Esophagus squamous epithelium (tissue), 5 donors: ENCODE measurements at regions not wholly inside any gene's neighbourhood (a gene's known extent, or its start where the extent isn't known, plus 50 kb on each side); places are given as distances from the start of the nearest gene placed in this dataset.

Experiments used
- DNase-seq: peaks from one replicate; lab custom pipeline; 2025; lab: John Stamatoyannopoulos, UW
- H3K27ac ChIP-seq, 4 donors: fragments of 200-600 bp; sonication (generic); one replicate each; pipeline ENCODE4 v1.5.1; 2016 to 2019; ENCODE audit warnings: mild to moderate bottlenecking in 1 of 4
- H3K27me3 ChIP-seq, 4 donors: fragments of 200-600 bp; sonication (generic); 1 replicate in 3 of 4; 2 replicates in 1 of 4; pipeline versions ENCODE4 v1.5.1 to v1.6.0; 2017 to 2021; ENCODE audit warnings: antibody characterized with exemption in 1 of 4
- H3K36me3 ChIP-seq, 3 donors: fragments of 200-600 bp; sonication (generic); one replicate each; pipeline ENCODE4 v1.5.1; 2016 to 2019
- H3K4me1 ChIP-seq, 3 donors: fragments of 200-600 bp; sonication (generic); one replicate each; pipeline ENCODE4 v1.5.1; 2017 to 2019
- H3K4me3 ChIP-seq, 4 donors: fragments of 200-600 bp; sonication (generic); 1 replicate in 3 of 4; 2 replicates in 1 of 4; pipeline ENCODE4 v1.5.1; 2016 to 2019; ENCODE audit warnings: mild to moderate bottlenecking in 2 of 4, moderate library complexity in 1 of 4
- H3K9me3 ChIP-seq, 3 donors: fragments of 200-600 bp; sonication (generic); one replicate each; pipeline ENCODE4 v1.5.1; 2016 to 2019
- POLR2A ChIP-seq, 4 donors: fragments of 450-650 bp; IDR thresholded peaks; one replicate each; pipeline ENCODE4 v1.6.1; 2017; ENCODE audit warnings: antibody characterized with exemption in 4 of 4, mild to moderate bottlenecking in 4 of 4, moderate library complexity in 3 of 4
- WGBS, 2 donors: methylation state at CpG; one replicate each; pipeline ENCODE4 v1.1.5; 2018; 5-methylcytosine and 5-hydroxymethylcytosine counted together
- intact Hi-C: fragments of 100-400 bp; cut with DNase I; formaldehyde crosslinking; loops from one replicate; pipeline ENCODE4 v1.15.0; 2022
- TF ChIP-seq, protein P1 (sequence below), 6 experiments: fragments of 450-650 bp in 4 of 6; fragments of 200-600 bp in 2 of 6; sonication (generic) in 2 of 6; IDR thresholded peaks; one replicate each; pipeline ENCODE4 v1.5.1; 2016 to 2019; ENCODE audit warnings: antibody characterized with exemption in 6 of 6, mild to moderate bottlenecking in 4 of 6, moderate library complexity in 4 of 6
- donor health status: DM: yes; HTN: yes; CAD: no.

DNA sequence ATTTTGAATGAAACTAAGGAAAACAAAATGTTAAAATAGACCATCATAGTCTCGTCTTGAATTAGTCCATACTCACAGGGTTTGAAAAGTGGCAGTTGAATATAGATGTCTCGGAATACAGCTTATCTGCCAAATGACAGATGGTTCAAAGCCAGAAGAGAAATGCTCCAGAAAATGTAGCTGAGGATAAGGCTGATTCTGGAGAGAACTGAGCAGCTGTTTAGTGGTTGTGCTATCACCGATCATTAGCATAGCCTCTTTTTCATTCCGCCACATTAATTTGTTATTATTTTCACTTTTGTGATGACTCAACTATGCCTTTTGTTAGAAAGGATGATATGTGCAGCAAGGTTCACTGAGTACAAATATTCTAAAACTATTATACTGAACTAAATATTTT is 390.2 kb upstream of the MAN1A1 start:
- Histone ChIP-seq H3K27ac (no peak overlapping the region), H3K36me3 (no peaks in the 10 kb centered on the region), H3K4me1 (no peaks in the 10 kb centered on the region), H3K9me3 (no peaks in the 10 kb centered on the region), H3K4me3 (no peak overlapping the region), H3K27me3 (no peaks in the 10 kb centered on the region)
- intact Hi-C loops: no loop called here
- no peak for DNase-seq
- 63 to 68% methylated on average over 4 of the region's 4 CpGs for WGBS, 2 donors
- TF ChIP-seq, protein P1, sequence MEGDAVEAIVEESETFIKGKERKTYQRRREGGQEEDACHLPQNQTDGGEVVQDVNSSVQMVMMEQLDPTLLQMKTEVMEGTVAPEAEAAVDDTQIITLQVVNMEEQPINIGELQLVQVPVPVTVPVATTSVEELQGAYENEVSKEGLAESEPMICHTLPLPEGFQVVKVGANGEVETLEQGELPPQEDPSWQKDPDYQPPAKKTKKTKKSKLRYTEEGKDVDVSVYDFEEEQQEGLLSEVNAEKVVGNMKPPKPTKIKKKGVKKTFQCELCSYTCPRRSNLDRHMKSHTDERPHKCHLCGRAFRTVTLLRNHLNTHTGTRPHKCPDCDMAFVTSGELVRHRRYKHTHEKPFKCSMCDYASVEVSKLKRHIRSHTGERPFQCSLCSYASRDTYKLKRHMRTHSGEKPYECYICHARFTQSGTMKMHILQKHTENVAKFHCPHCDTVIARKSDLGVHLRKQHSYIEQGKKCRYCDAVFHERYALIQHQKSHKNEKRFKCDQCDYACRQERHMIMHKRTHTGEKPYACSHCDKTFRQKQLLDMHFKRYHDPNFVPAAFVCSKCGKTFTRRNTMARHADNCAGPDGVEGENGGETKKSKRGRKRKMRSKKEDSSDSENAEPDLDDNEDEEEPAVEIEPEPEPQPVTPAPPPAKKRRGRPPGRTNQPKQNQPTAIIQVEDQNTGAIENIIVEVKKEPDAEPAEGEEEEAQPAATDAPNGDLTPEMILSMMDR (IDR thresholded peaks at IDR 0.05): no peak
- no peak for TF ChIP-seq POLR2A (IDR thresholded peaks at IDR 0.05)

DNA sequence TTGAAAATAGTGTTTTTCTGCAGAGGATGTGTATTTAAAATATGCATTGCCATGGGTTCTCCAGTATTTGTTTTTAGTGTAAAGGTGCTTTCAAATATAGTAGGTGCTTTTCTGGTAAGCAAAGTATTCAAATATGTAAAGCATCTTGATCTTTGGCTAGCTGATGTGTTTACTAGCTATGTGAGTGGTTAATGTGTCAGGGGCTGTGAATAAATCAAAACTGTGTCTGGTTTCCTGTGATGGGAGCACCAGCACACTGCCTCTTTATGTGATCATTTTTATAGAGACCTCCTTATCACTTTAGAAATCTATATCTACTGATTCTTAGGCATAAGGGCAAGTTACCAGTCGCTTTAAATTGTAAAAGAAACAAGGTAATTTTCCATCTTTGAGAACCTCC is 388.9 kb upstream of the MAN1A1 start:
- no peak overlapping the region for H3K4me3 ChIP-seq
- TF ChIP-seq, protein P1 (IDR thresholded peaks at IDR 0.05): no peak
- no peak for TF ChIP-seq POLR2A (IDR thresholded peaks at IDR 0.05)
- no peaks in the 10 kb centered on the region for H3K36me3 ChIP-seq
- no peaks in the 10 kb centered on the region for H3K9me3 ChIP-seq
- H3K27ac ChIP-seq: no peak overlapping the region
- no peaks in the 10 kb centered on the region for H3K27me3 ChIP-seq
- intact Hi-C loops: no loop called here
- 61 to 93% methylated on average over 1 of the region's 1 CpG for WGBS, 2 donors
- no peaks in the 10 kb centered on the region for H3K4me1 ChIP-seq
- no peak for DNase-seq

DNA sequence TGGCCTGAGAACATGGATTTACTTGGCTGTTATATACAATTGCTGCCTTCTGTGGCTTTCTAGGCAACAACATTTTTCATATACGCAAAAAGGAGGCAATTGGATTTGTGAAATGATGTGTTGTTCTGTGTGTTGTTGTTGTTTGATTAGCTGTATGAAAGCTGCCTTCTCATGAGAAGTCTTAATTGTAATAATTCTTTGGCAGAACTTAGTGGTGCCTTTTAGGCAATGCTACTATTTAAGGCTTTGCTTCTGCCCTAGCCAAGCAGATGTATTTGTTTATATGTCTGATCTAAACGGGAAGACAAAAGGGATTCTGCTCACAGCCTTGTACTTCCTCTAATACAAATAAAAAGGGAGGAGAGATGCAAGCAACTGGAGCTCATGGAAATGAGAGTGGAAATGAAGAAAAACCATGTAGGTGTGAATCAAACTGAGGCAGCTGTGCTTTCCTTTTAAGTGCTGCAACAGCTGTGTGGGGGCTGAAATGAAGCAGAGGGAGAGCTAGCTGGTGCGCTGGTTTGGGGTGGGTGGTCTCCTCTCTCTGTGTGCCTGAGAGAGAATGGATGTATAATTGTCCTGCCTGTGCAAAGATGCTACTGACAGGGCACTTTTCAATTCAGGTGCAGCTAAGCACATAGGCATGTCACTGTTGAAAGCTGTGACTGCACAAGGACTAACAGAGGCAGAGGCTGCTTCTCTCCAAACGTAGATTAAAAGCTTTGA is 386.9 kb upstream of the MAN1A1 start:
- Histone ChIP-seq H3K4me1 (no peaks in the 10 kb centered on the region), H3K4me3 (no peak overlapping the region), H3K27ac (no peak overlapping the region), H3K9me3 (no peaks in the 10 kb centered on the region), H3K27me3 (no peaks in the 10 kb centered on the region), H3K36me3 (no peaks in the 10 kb centered on the region)
- intact Hi-C loops: no loop called here
- WGBS, 2 donors: 36 to 42% methylated on average over 4 of the region's 4 CpGs
- TF ChIP-seq POLR2A (IDR thresholded peaks at IDR 0.05): no peak
- TF ChIP-seq, protein P1 (IDR thresholded peaks at IDR 0.05): no peak
- DNase-seq: no peak

DNA sequence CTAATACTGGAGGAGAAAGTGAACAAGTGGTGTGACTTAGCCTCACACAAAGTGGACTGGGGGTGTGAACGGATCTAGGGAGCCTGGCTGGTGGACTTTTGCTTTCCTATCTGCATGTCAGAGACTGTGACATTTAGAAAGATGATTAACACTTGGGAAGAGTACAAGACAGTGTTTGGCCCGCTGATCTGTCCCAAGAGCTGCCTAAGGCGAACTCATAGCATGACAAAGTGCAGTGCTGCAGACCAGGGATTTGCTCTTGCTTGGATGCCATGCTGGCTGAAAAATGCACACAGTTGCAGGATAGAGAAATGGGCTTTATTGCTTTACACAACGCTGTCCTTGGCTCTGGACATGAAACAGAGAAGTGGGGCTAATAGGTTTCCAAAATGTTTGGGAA is 386.0 kb upstream of the MAN1A1 start:
- H3K27me3 ChIP-seq: no peaks in the 10 kb centered on the region
- H3K36me3 ChIP-seq: no peaks in the 10 kb centered on the region
- H3K4me1 ChIP-seq: no peaks in the 10 kb centered on the region
- 62% methylated on average over 4 of the region's 4 CpGs for WGBS, 2 donors
- H3K27ac ChIP-seq: no peak overlapping the region
- no peak overlapping the region for H3K4me3 ChIP-seq
- no peak for DNase-seq
- TF ChIP-seq POLR2A (IDR thresholded peaks at IDR 0.05): no peak
- TF ChIP-seq, protein P1 (IDR thresholded peaks at IDR 0.05): no peak
- H3K9me3 ChIP-seq: no peaks in the 10 kb centered on the region
- intact Hi-C loops: no loop called here

DNA sequence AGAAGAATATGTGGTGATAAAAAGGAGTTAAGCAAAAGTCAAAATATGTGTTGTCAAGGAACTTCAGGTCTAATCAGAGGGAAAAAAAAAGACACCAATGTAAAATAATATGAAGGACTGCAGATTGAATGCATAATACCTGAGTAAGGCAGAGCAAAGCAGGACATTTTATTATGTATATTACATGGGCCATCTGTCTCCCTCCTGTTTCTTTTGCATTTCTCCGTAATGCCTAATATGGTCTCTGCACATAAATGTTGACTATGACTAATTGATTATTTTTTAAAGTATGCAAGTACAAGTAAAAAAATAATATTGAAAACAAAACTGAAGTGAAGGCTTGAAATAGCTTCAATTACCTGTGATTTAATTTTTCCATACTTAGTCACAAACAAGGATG is 384.7 kb upstream of the MAN1A1 start:
- 88 to 97% methylated on average over 1 of the region's 1 CpG for WGBS, 2 donors
- intact Hi-C loops: no loop called here
- TF ChIP-seq POLR2A (IDR thresholded peaks at IDR 0.05): no peak
- TF ChIP-seq, protein P1 (IDR thresholded peaks at IDR 0.05): no peak
- H3K4me3 ChIP-seq: no peak overlapping the region
- H3K27ac ChIP-seq: no peak overlapping the region
- H3K4me1 ChIP-seq: no peaks in the 10 kb centered on the region
- DNase-seq: no peak
- no peaks in the 10 kb centered on the region for H3K27me3 ChIP-seq
- no peaks in the 10 kb centered on the region for H3K9me3 ChIP-seq
- no peaks in the 10 kb centered on the region for H3K36me3 ChIP-seq
